Stimulated activated CD4-positive, alpha-beta T cell treated with anti-CD3 and anti-CD28 coated beads, Interleukin-15, amount 100 ng/mL, for 1 hour (primary cell): ENCODE measurements at regions not wholly inside any gene's neighbourhood (a gene's known extent, or its start where the extent isn't known, plus 50 kb on each side); places are given as distances from the start of the nearest gene placed in this dataset.
"Not testable (repeated sequence)": the region's sequence is repeated elsewhere in the genome, so short reads cannot be mapped to it uniquely, and the experiment has no call there.

Source experiments
- DNase-seq, 2 donors: peaks; one replicate each; pipeline ENCODE4 v3.0.0-alpha.2; 2020; ENCODE audit warnings: low read depth in 1 of 2, low spot score in 1 of 2

- DNase-seq = no peak
Observed at GRCh38 chr1:143643148-143643885, 328.5 kb downstream of the FAM72C start.

- DNase-seq = no peak
Observed at GRCh38 chr1:143625886-143626285, 345.9 kb downstream of the FAM72C start.

GRCh38 chr1:143619851-143620250 lies 351.9 kb downstream of the FAM72C start:
- DNase-seq = no peak

DNA sequence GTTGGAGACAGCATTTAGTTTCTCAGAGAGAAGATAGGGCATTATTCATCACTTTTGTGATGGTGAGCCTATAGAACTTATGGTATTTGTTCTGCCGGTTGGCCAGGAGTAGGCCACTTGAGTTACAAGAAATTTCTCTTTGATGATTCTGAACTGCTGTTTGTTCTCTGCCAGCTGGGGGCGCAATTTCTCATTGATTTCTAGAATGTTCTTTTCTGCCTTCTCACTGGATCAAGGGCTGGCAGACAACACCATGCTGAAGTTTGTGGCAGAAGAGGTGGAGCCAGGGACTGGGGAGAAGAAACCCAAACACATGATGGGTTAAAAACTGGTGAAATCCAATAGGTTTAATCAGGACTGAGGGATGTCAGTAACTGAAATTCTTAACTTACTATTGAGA lies 360.6 kb downstream of the FAM72C start:
- DNase-seq = no peak

DNA sequence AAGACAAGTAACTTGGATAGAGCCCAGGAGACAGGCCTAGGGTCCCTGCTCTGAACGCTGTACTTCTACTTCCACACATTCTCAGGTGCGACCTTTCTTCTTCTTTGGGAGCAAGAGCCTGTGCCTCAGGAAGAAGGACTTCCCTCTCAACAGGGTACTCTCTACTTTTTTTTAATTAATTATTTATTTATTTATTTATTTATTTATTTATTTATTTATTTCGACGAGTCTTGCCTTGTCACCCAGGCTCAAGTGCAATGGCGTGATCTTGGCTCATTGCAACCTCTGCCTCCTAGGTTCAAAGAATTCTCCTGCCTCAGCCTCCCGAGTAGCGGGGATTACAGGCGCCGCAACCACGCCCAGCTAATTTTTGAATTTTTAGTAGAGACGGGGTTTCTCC lies 361.6 kb downstream of the FAM72C start:
- DNase-seq = no peak

GRCh38 chr1:143604887-143605286 lies 366.9 kb downstream of the FAM72C start:
- no peak for DNase-seq

- no peak for DNase-seq
Observed at GRCh38 chr1:143584508-143584907, 387.3 kb downstream of the FAM72C start.

DNA sequence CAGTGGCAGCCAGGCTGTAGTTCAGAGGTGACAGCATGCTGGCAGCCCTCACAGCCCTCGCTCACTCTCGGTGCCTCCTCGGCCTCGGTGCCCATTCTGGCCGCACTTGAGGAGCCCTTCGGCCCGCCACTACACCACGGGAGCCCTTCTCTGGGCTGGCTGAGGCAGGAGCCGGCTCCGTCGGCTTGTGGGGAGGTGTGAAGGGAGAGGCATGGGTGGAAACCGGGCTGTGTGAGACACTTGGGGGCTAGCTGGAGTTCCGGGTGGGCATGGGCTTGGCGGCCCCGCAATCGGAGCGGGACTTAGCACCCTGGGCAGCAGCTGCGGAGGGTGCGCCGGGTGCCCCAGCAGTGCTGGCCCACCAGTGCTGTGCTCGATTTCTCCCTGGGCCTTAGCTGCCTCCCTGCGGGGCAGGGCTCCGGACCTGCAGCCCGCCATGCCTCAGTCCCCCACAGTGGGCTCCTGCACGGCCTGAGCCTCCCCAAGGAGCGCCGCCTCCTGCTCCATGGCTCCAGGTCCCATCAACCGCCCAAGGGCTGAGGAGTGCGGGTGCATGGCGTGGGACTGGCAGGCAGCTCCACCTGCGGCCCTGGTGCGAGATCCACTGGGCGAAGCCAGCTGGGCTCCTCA lies 396.8 kb downstream of the FAM72C start:
- no peak for DNase-seq

GRCh38 chr1:143572661-143573060 lies 399.1 kb downstream of the FAM72C start:
- not testable (repeated sequence) for DNase-seq

DNA sequence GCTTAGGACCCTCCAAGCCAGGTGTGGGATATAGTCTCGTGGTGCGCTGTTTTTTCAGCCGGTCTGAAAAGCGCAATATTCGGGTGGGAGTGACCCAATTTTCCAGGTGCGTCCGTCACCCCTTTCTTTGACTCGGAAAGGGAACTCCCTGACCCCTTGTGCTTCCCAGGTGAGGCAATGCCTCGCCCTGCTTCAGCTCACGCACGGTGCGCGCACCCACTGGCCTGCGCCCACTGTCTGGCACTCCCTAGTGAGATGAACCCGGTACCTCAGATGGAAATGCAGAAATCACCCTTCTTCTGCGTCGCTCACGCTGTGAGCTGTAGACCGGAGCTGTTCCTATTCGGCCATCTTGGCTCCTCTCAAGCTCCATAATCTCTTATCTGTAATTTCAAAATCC lies 408.0 kb downstream of the FAM72C start:
- not testable (repeated sequence) for DNase-seq

DNA sequence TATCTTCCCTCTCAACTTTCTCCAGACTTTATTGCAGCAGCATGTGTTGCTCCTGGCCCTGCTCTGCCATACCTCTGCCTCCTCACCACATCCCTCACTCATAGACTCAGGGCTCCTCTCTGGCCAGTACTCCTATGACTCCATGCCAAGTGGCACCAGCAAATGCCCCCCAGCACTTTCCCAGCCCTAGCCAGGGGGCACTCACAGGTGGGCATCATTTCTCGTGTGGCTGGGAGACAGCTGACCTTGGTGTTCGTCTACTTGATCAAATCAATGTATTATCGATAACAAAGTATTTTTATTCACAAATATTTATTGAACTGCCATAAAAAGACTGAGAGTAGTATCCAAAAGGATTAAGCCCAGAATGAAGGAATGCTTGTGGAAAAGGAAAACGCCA lies 418.2 kb downstream of the FAM72C start:
- no peak for DNase-seq

GRCh38 chr1:143504703-143505102 lies 467.1 kb downstream of the FAM72C start:
- not testable (repeated sequence) for DNase-seq

DNA sequence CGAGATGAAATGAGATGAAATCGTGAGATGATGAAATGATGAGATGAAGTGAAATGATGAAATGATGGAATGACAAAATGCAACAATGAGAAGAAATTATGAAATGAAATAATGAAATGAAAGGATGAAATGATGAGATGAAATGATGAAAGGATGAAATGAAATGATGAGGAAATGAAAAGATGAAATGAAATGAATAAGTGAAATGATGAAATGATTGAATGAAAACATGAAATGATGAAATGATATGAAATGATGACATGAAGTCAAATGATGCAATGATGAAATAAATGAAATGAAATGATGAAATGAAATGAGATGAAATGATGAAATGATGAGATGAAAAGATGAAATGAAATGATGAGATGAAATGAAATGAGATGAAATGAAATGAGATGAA lies 467.7 kb downstream of the FAM72C start:
- not testable (repeated sequence) for DNase-seq

GRCh38 chr1:143503048-143503447 lies 468.7 kb downstream of the FAM72C start:
- DNase-seq = not testable (repeated sequence)

DNA sequence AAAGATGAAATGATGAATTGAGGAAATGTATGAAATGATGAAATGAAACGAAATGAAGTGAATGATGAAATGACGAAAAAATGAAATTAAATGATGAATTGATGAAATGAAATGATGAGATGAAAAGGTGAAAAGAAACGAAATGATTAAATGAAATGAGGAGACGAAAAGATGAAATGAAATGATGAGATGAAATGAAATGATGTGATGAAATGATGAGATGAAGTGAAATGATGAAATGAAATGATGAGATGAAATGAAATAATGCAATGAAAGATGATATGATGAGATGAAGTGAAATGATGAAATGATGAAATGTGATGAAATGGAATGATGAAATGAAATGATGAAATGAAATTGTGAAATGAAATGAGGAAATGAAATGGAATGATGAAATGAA lies 469.7 kb downstream of the FAM72C start:
- DNase-seq = not testable (repeated sequence)

DNA sequence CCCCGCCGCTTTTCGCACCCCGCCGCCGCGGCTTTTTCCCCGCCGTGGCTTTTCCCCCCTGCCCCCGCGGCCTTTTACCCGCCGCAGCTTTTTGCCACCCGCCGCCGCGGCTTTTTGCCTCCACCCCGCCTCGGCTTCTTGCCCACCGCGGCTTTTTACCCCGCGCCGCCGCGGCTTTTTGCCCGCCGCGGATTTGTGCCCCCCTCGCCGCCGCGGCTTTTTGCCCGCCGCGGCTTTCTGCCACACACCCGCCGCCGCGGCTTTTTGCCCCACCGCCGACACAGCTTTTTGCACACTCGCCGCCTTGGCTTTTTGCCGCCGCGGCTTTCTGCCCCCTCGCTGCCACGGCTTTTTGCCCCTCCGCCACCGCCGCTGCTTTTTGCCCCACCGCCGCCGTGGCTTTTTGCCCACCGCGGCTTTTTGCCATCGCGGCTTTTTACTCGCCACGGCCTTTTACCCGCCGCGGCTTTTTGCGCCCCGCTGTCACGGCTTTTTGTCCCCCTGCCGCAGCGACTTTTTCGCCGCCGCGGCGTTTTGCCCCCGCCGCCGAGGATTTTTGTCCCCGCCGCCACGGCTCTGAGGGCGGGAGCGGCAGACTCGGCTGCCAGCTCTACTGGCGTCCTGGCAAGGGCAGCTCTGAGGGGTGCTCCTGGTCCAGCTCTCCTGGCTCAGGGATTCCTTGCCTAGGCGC lies 473.6 kb downstream of the FAM72C start:
- not testable (repeated sequence) for DNase-seq

DNA sequence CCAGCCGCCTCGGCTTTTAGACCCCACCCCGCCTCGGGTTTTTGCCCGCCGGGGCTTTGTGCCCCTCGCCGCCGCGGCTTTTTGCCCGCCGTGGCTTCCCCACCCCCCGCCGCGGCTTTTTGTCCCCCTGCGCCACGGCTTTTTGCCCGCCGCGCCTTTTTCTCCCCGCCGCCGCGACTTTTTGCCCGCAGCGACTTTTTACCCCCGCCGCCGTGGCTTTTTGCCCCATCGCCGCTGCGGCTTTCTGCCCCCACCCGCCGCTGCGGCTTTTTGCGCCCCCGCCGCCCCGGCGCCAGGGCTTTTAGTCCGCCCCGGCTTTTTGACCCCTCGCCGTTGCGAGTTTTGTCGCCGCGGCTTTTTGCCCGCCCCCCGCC lies 474.4 kb downstream of the FAM72C start:
- no peak for DNase-seq

GRCh38 chr1:143496526-143497373 lies 475.0 kb downstream of the FAM72C start:
- DNase-seq = not testable (repeated sequence)
